ENCODE measurements at regions not wholly inside any gene's neighbourhood (a gene's known extent, or its start where the extent isn't known, plus 50 kb on each side); places are given as distances from the start of the nearest gene placed in this dataset.

GRCh38 chr1:59076612-59077011 lies 220.3 kb upstream of the FGGY start (continued):
- TF ChIP-seq ZBTB40 (IDR thresholded peaks at IDR 0.05): no peak
- no peak for TF ChIP-seq ZBTB40 (CRISPR knock-in tag; IDR thresholded peaks at IDR 0.05)
- TF ChIP-seq YBX1 (IDR thresholded peaks at IDR 0.05): no peak
- peak in 1 of 3 experiments; percentile 45; a peak in 2 of 6 replicates for TF ChIP-seq CTCF (IDR thresholded peaks at IDR 0.05 in 2 of 3, conservative IDR thresholded peaks at IDR 0.05 in 1 of 3; ENCODE audit: insufficient read depth in 2 of 3, low read depth in 1 of 3, low read length in 3 of 3)
- no peak for TF ChIP-seq HDAC8 (tag; IDR thresholded peaks at IDR 0.05)
- TF ChIP-seq, protein P1, sequence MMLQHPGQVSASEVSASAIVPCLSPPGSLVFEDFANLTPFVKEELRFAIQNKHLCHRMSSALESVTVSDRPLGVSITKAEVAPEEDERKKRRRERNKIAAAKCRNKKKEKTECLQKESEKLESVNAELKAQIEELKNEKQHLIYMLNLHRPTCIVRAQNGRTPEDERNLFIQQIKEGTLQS (IDR thresholded peaks at IDR 0.05): no peak
- TF ChIP-seq, protein P1 (CRISPR knock-in tag; conservative IDR thresholded peaks at IDR 0.05): no peak
- no peak for TF ChIP-seq RAD51 (IDR thresholded peaks at IDR 0.05; ENCODE audit: borderline replicate concordance, low read depth)
- TF ChIP-seq CREM (IDR thresholded peaks at IDR 0.05; ENCODE audit: low read depth): no peak
- no peak for TF ChIP-seq AFF4 (CRISPR knock-in tag; IDR thresholded peaks at IDR 0.05)
- TF ChIP-seq CBX2 (IDR thresholded peaks at IDR 0.05; ENCODE audit: insufficient read depth, low read length, poor library complexity, severe bottlenecking): no peak
- TF ChIP-seq ILF3 (IDR thresholded peaks at IDR 0.05; ENCODE audit: borderline replicate concordance): no peak
- TF ChIP-seq MED1 (CRISPR knock-in tag; IDR thresholded peaks at IDR 0.05; ENCODE audit: borderline replicate concordance): no peak
